Erythroblast (primary cell): ENCODE measurements at regions not wholly inside any gene's neighbourhood (a gene's known extent, or its start where the extent isn't known, plus 50 kb on each side); places are given as distances from the start of the nearest gene placed in this dataset.

Experiments
- GATA1 ChIP-seq: IDR thresholded peaks from 2 replicates; pipeline ENCODE4 v1.6.1; 2011; ENCODE audit warnings: low read depth, mild to moderate bottlenecking, control low read depth, low read length, moderate library complexity
- POLR2A ChIP-seq: IDR thresholded peaks from 2 replicates; pipeline ENCODE4 v1.6.1; 2011; ENCODE audit warnings: mild to moderate bottlenecking, low read length

DNA sequence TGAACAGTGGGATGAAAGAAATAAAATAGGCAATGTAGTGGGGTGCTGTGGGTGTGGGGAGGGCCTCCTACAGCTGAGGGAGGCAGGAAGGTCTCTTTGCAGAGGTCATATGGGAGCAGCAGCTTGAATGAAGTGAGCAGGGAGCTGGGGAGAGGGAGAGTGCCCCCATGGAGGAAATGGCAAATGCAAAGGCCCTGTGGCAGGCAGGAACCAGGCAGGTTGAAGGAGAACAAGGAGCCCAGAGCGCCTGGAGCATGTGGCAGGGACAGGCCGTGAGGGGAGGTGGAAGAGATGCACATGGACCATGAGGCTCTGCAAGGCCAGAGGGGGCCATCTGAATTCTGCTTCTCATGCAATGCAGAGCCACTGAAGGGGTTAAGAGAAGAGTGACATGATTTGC is 191.8 kb downstream of the URI1 start:
- no peak for TF ChIP-seq POLR2A
- no peak for TF ChIP-seq GATA1
